Medulla oblongata (tissue), 1 donor: ENCODE measurements at regions not wholly inside any gene's neighbourhood (a gene's known extent, or its start where the extent isn't known, plus 50 kb on each side); places are given as distances from the start of the nearest gene placed in this dataset.

ENCODE experiments used
- DNase-seq: peaks from one replicate; pipeline ENCODE4 v3.0.0-alpha.2; 2015; ENCODE audit errors: extremely low spot score

DNA sequence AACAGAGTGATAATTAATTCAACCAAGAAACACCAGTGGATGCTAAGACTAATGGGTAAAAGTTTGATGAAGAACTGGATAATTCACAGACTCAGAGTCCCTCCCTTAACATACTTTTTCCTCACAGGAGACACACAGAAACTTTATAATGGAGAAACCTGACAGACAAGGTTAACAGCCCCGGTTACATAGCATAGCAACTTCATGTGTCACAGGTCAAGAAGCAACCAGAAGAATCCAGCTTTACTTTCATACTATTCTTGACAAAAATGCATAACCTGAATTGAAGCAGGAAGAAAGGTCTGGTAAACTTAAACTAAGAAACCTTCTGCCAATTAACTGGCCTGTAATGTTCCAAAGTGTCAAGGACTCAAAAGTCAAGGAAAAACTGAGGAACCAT, 375.9 kb downstream of the RNF144B start:
- no peak for DNase-seq

DNA sequence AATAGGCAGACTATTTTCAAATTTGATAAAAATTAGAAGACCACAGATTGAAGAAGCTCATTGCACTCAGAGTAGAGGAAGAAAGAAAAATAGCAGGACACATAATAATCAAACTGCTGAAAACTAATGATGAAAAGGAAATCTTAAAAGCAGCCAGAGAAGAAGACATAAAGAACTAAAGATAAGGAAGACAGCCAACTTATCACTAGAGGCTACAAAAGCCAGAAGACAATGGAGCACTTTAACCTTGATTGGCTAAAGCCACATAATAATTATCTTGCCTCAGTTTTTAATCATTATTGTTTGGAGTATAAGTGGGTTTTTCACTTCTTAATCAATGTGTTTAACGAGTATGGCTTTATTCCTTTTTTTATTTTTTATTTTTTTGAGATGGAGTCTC, 397.6 kb downstream of the RNF144B start:
- no peak for DNase-seq

DNA sequence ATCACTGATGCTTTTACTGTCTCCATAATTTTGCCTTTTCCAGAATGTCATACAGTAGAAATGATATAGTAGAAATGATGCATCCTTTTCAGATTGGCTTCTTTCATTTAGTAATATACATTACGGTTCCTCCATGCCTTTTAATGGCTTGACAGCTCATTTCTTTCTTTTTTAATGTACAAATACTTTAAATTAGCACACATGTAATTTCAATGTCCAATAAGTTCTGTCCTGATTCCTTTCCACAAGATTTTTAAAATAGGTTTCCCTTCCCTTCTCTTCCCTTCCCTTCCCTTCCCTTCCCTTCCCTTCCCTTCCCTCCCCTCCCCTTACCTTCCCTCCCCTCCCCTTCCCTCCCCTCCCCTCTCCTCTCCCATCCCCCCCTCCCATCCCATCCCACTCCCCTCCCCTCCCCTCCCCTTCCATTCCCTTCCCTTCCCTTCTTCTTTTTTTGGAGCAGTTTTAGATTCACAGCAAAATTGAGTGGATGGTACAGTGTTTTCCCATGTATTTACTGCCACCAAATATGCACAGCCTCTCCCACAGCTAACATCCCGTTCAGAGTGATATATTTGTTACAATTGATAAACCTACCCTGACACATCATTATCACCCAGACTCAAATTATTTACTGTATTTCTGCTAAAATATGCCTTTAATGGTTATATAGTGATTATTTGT, 398.8 kb downstream of the RNF144B start:
- DNase-seq: no peak

DNA sequence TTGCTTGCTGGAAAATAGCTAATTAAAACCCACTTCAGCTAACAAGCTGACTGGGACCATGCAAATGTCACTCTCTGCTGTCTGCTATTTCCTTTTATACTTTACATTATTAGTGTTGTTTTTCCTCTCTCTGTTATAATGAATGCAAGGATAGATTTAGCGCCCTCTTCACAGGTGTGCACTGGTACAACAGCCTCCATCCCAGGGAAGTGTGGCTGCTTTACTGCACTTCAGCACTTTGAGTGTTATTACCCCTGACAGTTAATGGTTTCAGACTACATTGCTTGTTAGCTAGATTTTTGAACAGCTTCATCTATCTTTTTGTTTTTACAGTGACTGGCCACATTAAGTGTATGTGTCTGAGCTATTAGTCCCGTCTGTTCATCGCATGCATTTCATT, 405.7 kb downstream of the RNF144B start:
- DNase-seq: no peak

DNA sequence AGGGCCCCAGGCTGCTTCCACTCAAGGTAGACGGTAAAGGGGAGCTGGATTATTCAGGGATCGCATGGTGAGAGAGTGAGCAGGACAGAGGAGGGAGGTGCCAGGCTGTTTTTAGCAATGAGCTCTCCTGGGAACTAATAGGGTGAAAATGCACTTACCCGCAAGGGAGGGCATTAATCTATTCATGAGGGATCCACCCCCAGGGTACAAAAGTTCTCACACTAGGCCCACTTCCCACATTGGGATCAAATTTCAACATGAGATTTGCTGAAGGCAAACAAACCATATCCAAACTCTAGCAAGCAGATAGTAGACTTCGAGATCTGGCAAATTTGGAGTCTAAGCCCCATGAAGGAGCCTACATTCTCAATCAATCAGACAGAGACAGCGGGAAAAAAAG, 408.6 kb downstream of the RNF144B start:
- no peak for DNase-seq

DNA sequence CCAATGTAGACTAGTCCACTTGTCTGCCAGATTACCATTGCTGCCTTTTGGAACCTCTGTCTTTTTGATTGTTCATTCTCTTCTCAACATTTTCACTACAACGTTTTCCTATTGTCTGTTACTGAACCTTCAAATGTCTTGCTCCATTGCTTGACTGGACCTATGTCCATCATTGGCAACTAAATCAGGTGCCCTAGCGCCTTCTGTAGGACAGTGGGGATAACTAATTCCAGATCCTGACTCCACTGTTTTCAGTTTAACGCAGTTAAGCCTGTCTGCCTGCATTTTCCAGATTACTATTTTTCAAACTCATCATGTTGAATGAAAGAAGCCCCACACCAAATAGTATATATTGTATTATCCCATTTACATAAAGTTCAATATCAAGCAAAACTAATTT, 433.6 kb downstream of the RNF144B start:
- DNase-seq: no peak

DNA sequence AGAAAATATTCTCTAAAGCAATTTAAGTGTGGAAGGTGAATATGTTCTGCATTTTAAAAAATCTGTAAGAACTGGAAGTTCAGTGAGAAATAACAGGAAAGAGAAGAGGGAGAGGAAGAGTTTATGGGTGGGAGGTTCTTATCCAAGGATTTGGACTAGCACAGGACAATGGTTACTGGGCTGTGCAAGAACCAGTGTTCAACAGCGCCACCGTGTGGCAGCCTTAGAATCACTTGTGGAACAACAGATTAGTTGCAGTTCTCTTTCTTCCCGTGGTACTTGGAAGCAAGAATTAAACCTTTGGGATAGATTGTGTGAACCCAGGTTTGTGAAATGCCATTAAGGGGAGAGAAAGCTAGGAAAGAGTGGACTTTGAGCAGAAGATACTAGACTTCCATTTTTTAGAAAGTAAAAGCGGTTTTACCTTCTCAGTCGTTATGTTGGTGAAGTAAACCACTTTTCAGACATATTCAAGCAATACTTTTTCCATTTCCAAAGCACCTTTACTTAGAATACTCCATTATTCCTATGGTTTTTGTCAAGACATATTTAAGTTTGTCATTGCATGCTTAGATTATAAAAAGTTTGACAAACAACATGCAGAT, 436.7 kb downstream of the RNF144B start:
- DNase-seq: no peak

DNA sequence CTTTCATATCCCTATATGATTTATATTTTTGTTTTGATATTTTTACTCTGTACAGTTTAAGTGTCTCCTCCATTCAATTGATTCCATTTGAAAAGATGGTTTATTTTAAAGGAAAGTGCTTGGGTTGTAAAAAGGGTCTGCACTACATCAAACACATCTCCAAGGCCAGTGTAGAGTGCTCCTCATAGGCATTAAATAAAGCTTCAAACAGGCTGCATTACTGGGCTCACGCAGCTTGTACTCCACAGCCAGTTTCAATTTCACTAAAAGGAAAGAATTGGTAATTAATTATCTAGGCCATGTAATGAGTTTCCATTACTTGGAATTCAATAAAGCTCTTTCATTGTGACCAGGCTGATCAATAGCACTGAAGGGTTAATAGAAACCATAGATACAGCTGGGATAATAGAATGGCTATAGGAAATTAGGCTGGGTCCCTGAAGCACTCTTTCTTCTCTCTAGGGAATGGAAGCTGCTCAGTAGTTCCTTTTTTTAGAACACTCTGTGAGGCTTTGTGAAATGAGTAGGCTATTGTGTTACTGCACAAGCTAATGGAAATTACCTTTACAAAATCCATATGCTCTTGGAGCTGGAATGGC, 442.2 kb downstream of the RNF144B start:
- no peak for DNase-seq

DNA sequence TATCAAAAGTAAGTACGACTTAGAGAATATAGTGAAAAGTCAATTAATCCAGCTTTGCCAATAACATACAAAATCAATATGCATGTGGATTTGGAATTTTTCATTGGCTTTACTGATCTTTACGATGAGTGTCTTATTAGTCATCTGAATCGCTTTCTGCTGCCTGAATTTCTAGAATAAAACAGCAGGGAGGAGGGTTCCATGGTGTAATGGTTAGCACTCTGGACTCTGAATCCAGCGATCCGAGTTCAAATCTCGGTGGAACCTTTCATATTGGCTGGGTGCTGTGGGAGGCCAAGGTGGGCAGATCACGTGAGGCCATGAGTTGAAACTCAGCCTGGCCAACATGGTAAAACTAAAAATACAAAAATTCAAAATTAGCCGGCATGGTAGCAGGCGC, 448.8 kb downstream of the RNF144B start:
- no peak for DNase-seq

DNA sequence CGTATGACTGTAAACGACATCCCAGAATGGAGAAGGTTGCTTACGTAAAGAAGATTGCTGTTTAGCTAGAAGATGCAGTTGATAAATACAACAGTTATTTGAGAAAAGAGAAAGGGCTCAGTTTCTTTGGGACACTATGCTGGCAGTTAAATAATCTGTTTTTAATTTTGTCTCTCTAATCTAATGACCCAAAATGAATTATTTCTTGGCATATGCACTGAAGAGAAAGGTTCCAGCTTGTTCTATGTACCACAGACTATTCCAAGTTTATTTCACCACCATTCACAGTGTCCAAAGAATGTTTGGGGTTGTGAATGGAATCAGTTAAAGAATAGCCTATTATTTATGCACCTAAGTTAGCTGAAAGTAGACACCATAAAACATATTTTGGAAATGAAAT, 449.9 kb downstream of the RNF144B start:
- no peak for DNase-seq

DNA sequence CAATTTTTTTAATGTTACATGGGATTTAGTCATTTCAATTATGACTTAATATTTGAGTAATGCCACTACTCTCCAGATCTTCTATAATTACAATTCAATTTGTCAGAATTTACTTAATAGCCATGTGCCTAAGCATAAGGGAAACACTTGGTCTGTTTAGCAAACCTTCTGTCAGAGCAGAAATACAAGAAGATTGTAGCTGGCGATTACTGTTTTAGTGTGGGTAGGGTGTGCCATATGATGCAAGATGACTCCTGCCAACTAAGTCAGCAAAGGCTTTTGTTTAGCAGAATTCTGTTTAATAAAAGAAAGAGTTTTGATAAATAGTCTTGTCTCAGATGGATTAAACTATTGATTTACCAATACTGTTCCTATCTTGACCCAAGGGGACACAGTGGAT, 455.4 kb downstream of the RNF144B start:
- no peak for DNase-seq

DNA sequence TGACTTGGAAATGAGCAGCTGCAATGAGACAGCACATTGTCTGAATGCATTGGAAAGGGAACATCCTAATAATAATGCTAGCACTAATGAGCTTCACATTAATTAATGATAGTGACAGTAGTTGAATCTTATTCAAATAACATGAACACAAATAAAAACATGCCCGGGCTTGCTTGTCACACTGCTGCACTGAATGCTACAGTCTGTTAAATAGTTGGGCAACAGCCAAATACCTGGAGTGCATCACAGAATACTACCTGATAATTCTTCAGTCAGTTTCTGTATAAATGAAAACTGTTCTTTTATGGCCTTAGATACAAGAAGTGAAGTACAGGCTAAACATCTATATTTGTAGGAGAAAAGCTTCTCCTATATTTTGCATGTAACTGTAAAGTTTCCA, 458.7 kb downstream of the RNF144B start:
- DNase-seq: no peak

DNA sequence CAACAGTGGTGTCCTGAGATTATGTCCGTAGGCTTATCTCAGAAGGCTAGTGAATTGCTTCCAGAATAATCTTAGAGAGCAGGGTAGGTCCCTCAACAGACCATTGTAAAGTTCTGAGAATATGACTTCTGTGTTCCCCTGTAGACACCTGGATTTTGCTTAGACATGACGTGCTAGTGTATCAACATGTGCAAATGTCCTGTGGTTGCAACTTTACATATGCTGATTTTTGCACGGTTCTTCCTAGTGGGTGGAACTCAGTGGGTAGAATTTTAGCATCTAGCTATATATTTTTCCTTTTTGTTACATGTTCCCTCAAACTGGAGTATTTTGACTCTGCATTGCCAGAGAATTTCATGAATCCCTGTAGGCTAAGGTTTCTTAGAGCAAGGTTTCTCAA, 459.2 kb downstream of the RNF144B start:
- DNase-seq: no peak

DNA sequence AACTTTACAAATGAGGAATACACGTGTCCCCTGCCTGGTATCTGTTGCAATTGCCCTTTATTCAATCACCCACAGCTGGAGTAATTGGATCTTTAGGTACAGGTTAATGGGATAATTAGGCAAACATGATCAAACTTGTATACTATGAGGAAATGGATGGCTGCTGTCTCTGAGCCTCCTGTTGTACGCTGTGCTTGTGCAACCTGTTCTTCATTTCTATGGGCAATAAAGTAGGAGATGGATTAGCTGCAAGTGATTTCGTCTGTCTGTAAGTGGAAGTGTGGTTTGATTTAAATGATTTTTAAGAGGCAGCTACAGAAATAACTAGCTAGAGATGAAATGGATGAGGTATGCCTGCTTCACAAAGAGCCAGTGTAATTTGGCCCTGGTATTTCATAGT, 474.1 kb downstream of the RNF144B start:
- no peak for DNase-seq

DNA sequence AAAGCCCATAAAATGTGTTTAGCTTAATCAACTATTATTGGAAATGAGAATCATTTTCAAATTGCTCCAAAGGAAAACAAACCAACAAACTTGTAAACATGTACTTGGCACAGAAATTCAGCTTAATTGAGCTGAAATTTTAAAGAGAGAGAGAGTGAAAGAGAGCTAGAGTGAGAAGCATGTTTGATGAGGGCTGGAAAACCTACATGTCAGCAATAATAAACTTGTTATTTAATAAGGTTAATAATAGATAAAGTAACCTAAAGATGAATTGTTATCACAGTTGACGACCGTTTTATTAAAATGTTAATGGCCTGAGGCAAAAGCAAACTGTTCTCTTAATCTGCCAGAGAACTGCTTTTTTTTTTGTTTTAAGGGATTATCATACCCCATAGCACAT, 496.1 kb downstream of the RNF144B start:
- DNase-seq: no peak

DNA sequence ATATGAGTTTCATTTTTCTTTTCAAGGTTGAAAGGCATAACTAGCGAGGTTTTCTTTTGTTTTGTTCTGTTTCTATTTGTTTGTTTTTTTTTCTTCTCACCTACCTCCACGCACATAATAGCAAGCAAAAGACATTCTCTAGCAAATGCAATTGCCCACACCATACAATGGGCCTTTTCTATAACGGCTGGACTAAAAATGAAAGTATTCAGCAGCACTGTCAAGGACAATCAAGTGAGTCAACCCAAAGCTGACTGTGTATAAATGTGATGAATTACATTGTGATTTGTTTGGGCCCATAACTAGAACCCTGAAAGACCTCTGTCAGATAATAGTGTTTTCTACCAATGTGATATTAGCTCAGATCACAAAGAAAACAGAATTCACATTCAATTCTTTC, 496.7 kb downstream of the RNF144B start:
- peak; percentile 77 for DNase-seq

DNA sequence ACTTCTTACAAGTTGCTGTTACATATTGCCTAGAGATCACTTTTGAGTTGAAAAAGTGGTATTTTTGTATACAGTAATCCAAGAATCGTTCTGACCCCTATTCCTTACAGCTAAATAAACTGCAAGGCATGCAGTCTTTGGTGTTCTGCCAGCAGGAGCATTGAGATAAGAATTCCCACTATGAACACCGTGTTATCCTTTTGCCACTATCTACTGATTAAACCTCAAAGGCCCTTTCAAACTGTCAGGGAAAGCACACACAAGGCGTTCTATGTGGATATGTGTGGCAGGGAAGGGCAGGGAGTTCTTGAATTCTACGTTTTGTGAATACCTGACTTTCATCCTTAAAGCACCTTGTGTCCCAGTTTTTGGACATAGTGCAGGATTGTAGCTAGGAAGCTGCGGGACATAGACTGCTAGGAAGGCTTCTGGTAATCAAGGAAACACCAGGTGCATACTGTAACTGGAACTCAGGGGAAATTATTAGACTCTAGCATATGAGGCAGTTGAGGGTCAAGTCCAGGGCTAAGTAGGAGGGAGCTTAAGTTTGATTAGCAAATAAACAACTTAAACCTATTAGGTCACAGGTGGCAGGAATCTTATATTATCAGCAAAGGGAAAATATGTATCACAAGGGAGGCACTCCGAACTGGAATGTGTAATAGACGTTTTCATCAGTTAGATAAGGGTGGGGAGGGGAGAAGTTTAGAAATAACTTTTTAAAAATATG, 506.6 kb downstream of the RNF144B start:
- no peak for DNase-seq

DNA sequence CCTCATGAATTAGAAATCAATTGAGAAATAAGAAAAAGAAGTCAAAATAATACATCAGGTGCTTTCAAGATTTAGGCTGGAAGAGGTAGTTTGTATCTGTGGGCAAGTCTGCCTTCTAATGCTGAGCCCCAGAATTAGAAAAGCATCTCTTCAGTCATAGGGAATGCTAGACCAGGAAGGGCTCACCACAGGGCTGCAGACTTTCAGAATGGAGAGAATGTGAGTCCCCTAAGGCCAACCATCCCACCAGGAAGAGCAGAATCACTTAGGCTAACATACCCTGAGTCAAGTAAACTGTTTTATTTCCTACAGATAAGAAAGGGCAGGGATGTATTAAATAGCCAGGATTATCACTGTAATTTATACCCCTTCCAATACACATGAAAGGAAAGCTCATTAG, 510.2 kb downstream of the RNF144B start:
- DNase-seq: no peak

DNA sequence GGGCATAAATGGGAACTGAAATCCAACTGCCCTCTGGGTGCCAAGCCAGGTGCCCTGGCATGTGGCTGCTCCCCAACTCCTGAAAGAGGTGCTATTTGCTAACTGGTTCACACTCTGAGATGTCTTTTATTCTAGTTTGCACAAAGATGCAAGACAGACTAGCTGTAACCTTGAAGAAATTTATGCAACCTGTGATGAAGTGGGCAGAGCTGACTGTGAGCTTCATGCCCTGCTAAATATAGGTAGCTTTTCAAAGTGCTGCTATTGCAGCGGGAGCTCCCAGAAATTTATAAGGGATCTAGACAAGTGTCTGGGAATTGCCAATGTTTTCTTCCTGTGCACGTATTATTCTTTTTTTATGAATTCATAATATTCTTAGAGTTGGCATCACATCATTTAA, 517.5 kb downstream of the RNF144B start:
- DNase-seq: no peak

DNA sequence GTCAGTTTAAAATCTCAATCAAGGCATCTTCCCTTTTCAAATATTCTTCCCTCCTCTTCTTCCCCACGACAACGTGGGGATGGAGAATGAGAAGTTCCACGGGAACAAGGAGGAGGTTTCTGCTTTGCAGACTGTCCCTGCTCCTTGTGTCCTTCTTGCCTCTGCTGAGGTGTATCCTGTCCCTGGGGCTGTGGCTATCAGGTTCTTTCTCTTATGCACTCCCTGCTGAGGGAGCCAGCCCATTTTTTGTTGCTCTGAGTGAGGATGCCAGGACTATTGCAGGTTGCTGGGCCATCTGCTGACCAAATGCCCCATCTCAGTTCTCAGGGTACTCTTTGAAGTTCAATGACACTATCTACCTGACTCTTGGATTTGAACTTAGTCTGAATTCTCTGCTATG, 533.6 kb downstream of the RNF144B start:
- no peak for DNase-seq

DNA sequence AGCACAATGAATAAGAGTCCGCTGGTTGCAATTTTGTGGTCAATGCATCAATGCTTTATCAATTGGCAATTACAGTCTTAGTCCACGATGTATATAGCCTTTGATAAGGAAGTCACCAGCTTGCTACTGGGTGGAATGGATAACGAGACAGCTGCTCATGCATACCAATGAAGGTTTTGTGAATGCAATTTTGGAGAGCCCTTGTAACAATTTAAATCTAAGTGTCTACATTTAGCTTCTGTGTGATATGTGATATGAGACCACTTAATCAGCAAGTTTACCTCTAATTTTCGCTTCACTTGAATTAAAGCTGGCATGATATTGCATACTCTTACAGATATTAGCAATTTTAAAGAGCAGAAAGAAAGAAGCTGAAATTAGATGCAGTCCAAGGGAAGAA, 543.9 kb downstream of the RNF144B start:
- no peak for DNase-seq

DNA sequence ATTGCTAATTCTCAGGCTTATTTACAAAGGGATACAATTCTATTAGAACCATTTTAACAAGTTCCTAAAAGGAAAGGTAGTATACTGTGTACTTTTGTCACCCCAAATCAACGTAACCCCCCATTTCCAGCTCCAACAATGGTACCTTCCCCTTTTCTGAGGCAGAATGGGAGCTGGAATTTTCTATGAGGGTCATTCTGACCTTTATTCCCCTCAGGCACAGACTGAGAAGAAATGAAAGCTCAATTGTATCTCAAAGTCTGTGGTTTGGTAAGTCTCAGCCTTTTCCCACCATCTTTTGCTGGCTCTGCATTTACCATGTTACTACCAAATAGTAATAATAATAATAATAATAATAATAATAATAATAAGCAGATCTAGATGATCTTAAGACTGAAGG, 571.0 kb downstream of the RNF144B start:
- no peak for DNase-seq

DNA sequence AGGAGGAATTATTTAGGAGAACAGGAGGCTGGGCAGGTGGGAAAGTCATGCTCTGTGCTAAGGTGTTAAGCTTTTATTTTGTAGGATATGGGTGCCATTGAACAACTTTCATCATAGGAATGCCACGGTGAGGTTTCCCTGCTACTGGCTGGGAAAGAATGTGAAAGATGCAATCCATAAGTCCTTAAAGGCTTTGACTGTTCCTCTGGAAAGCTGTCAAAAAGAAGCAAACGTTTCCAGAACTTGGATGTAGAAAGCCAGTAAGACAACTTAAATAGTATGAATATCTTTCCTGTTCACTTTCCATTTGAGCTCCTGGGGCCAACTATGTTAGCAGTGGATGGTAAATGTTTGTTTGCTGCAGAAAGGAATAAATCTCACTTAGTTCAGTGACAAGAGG, 574.4 kb downstream of the RNF144B start:
- DNase-seq: no peak
